SK-N-MC (cell line): ENCODE measurements at regions not wholly inside any gene's neighbourhood (a gene's known extent, or its start where the extent isn't known, plus 50 kb on each side); places are given as distances from the start of the nearest gene placed in this dataset.

Experiments used
- EZH2 ChIP-seq: fragments of 200-600 bp; sonication (generic); IDR thresholded peaks from one replicate; pipeline ENCODE4 v1.6.1; 2017; ENCODE audit warnings: antibody characterized with exemption
- FOXP2 ChIP-seq: optimal IDR thresholded peaks from 2 replicates; pipeline ENCODE3; 2011; ENCODE audit warnings: mild to moderate bottlenecking, moderate library complexity; ENCODE audit not compliant: insufficient read depth; ENCODE audit errors: extremely low read length, control extremely low read depth
- POLR2AphosphoS5 ChIP-seq: IDR thresholded peaks from 2 replicates; pipeline ENCODE4 v1.6.1; 2012; ENCODE audit warnings: mild to moderate bottlenecking, low read depth, low read length, borderline replicate concordance

- TF ChIP-seq EZH2 (no peak), POLR2AphosphoS5 (no peak), FOXP2 (no peak)
Measured at GRCh38 chr10:57593983-57594573, 673.6 kb downstream of the IPMK start.
